ENCODE measurements at regions not wholly inside any gene's neighbourhood (a gene's known extent, or its start where the extent isn't known, plus 50 kb on each side); places are given as distances from the start of the nearest gene placed in this dataset.

GRCh38 chr16:51996516-51996915, 550.4 kb downstream of the TOX3 start:
- Histone ChIP-seq H3K9me3 (peaks cover 0 to 4% (median 0%) of the 10 kb centered on the region in 8 donors), H3K4me3 (no peak overlapping the region), H3K27me3 (replicated peaks in 1 of 7) (no peaks in the 10 kb centered on the region), H3K36me3 (no peaks in the 10 kb centered on the region), H3K27ac (no peak overlapping the region), H3K4me1 (no peaks in the 10 kb centered on the region)
- no peak for DNase-seq
- WGBS, 5 donors: 69 to 79% (median 73%) methylated on average over 3 of the region's 3 CpGs
- intact Hi-C loops (cut with DNase I; ENCODE audit: low total_unique reads): no loop called here
- TF ChIP-seq POLR2A (IDR thresholded peaks at IDR 0.05) (no peak), CTCF (IDR thresholded peaks at IDR 0.05 in 8 of 11, conservative IDR thresholded peaks at IDR 0.05 in 3 of 11) (no peak), POLR2AphosphoS5 (IDR thresholded peaks at IDR 0.05) (no peak)

GRCh38 chr16:51994597-51994996, 552.3 kb downstream of the TOX3 start:
- no peak for DNase-seq
- TF ChIP-seq POLR2AphosphoS5 (IDR thresholded peaks at IDR 0.05) (no peak), POLR2A (IDR thresholded peaks at IDR 0.05) (no peak), CTCF (IDR thresholded peaks at IDR 0.05 in 8 of 11, conservative IDR thresholded peaks at IDR 0.05 in 3 of 11) (no peak)
- H3K4me3 ChIP-seq: no peak overlapping the region
- no peak overlapping the region for H3K27ac ChIP-seq
- no peaks in the 10 kb centered on the region for H3K27me3 ChIP-seq (replicated peaks in 1 of 7)
- no peaks in the 10 kb centered on the region for H3K9me3 ChIP-seq
- WGBS, 5 donors: 64 to 77% (median 73%) methylated on average over 8 of the region's 8 CpGs
- H3K4me1 ChIP-seq: no peaks in the 10 kb centered on the region
- H3K36me3 ChIP-seq: no peaks in the 10 kb centered on the region
- intact Hi-C loops (cut with DNase I; ENCODE audit: low total_unique reads): no loop called here

GRCh38 chr16:51989637-51990230, 557.2 kb downstream of the TOX3 start:
- H3K9me3 ChIP-seq: peaks cover 0 to 3% (median 0%) of the 10 kb centered on the region in 8 donors
- no peaks in the 10 kb centered on the region for H3K27me3 ChIP-seq (replicated peaks in 1 of 7)
- no peaks in the 10 kb centered on the region for H3K4me1 ChIP-seq
- TF ChIP-seq POLR2AphosphoS5 (IDR thresholded peaks at IDR 0.05): no peak
- no peak for TF ChIP-seq CTCF (IDR thresholded peaks at IDR 0.05 in 8 of 11, conservative IDR thresholded peaks at IDR 0.05 in 3 of 11)
- TF ChIP-seq POLR2A (IDR thresholded peaks at IDR 0.05): no peak
- H3K27ac ChIP-seq: no peak overlapping the region
- 61 to 81% (median 67%) methylated on average over 5 to 6 of the region's 6 CpGs for WGBS, 5 donors
- no peaks in the 10 kb centered on the region for H3K36me3 ChIP-seq
- intact Hi-C loops (cut with DNase I; ENCODE audit: low total_unique reads): no loop called here
- H3K4me3 ChIP-seq: no peak overlapping the region
- no peak for DNase-seq

- intact Hi-C loops (cut with DNase I; ENCODE audit: low total_unique reads): no loop called here
- Histone ChIP-seq H3K36me3 (no peaks in the 10 kb centered on the region), H3K4me3 (no peak overlapping the region), H3K9me3 (peaks cover 0 to 3% (median 0%) of the 10 kb centered on the region in 8 donors), H3K27me3 (replicated peaks in 1 of 7) (no peaks in the 10 kb centered on the region), H3K27ac (no peak overlapping the region), H3K4me1 (no peaks in the 10 kb centered on the region)
- TF ChIP-seq POLR2AphosphoS5 (IDR thresholded peaks at IDR 0.05) (no peak), POLR2A (IDR thresholded peaks at IDR 0.05) (no peak), CTCF (IDR thresholded peaks at IDR 0.05 in 8 of 11, conservative IDR thresholded peaks at IDR 0.05 in 3 of 11) (no peak)
- DNase-seq: no peak
Observed at GRCh38 chr16:51988977-51989376, 558.0 kb downstream of the TOX3 start.
